Activated naive CD8-positive, alpha-beta T cell treated with anti-CD3 and anti-CD28 coated beads for 36 hours (primary cell): ENCODE measurements at regions not wholly inside any gene's neighbourhood (a gene's known extent, or its start where the extent isn't known, plus 50 kb on each side); places are given as distances from the start of the nearest gene placed in this dataset.

Experiments
- DNase-seq: peaks from one replicate; pipeline ENCODE4 v3.0.0; 2021
- H3K27ac Mint-ChIP-seq: one replicate; pipeline ENCODE4 v1.8.0; 2022; ENCODE audit warnings: mild to moderate bottlenecking, moderate library complexity, mixed read lengths
- H3K27me3 Mint-ChIP-seq: one replicate; pipeline ENCODE4 v1.8.0; 2022; ENCODE audit warnings: mild to moderate bottlenecking, mixed read lengths
- H3K36me3 Mint-ChIP-seq: one replicate; pipeline ENCODE4 v1.8.0; 2021; ENCODE audit warnings: mild to moderate bottlenecking, mixed read lengths
- H3K4me1 Mint-ChIP-seq: one replicate; pipeline ENCODE4 v1.8.0; 2021; ENCODE audit warnings: mixed read lengths
- H3K4me3 Mint-ChIP-seq: one replicate; pipeline ENCODE4 v1.8.0; 2022; ENCODE audit warnings: mild to moderate bottlenecking, moderate library complexity, mixed read lengths
- H3K9me3 Mint-ChIP-seq: one replicate; pipeline ENCODE4 v1.8.0; 2022; ENCODE audit warnings: mixed read lengths

- DNase-seq: peak; percentile 37
- no peak overlapping the region for H3K4me3 Mint-ChIP-seq
- H3K4me1 Mint-ChIP-seq: no peaks in the 10 kb centered on the region
- no peaks in the 10 kb centered on the region for H3K9me3 Mint-ChIP-seq
- H3K27ac Mint-ChIP-seq: no peak overlapping the region
- no peaks in the 10 kb centered on the region for H3K36me3 Mint-ChIP-seq
- H3K27me3 Mint-ChIP-seq: peaks cover 35% of the 10 kb centered on the region
Measured at GRCh38 chr11:122505304-122506006, 150.1 kb upstream of the UBASH3B start.

GRCh38 chr11:122494221-122494620, 161.3 kb upstream of the UBASH3B start:
- H3K36me3 Mint-ChIP-seq: no peaks in the 10 kb centered on the region
- no peaks in the 10 kb centered on the region for H3K4me1 Mint-ChIP-seq
- peaks cover 19% of the 10 kb centered on the region for H3K27me3 Mint-ChIP-seq
- no peak overlapping the region for H3K4me3 Mint-ChIP-seq
- no peak overlapping the region for H3K27ac Mint-ChIP-seq
- no peak for DNase-seq
- H3K9me3 Mint-ChIP-seq: no peaks in the 10 kb centered on the region

GRCh38 chr11:122491509-122491908, 164.0 kb upstream of the UBASH3B start:
- Mint-ChIP-seq H3K27ac (no peak overlapping the region), H3K27me3 (peaks cover 17% of the 10 kb centered on the region), H3K4me3 (no peak overlapping the region), H3K4me1 (no peaks in the 10 kb centered on the region), H3K9me3 (no peaks in the 10 kb centered on the region), H3K36me3 (no peaks in the 10 kb centered on the region)
- DNase-seq: no peak

- no peak for DNase-seq
- Mint-ChIP-seq H3K9me3 (peaks cover 2% of the 10 kb centered on the region), H3K36me3 (no peaks in the 10 kb centered on the region), H3K4me1 (no peaks in the 10 kb centered on the region), H3K27me3 (peaks cover 10% of the 10 kb centered on the region), H3K4me3 (no peak overlapping the region), H3K27ac (no peak overlapping the region)
Measured at GRCh38 chr11:122488892-122489706, 166.4 kb upstream of the UBASH3B start.

GRCh38 chr11:122487669-122488068, 167.9 kb upstream of the UBASH3B start:
- no peak for DNase-seq
- no peak overlapping the region for H3K4me3 Mint-ChIP-seq
- no peaks in the 10 kb centered on the region for H3K4me1 Mint-ChIP-seq
- peaks cover 13% of the 10 kb centered on the region for H3K27me3 Mint-ChIP-seq
- no peak overlapping the region for H3K27ac Mint-ChIP-seq
- peaks cover 14% of the 10 kb centered on the region for H3K9me3 Mint-ChIP-seq
- H3K36me3 Mint-ChIP-seq: no peaks in the 10 kb centered on the region

GRCh38 chr11:122486793-122487495, 168.6 kb upstream of the UBASH3B start:
- H3K4me1 Mint-ChIP-seq: no peaks in the 10 kb centered on the region
- no peak for DNase-seq
- peaks cover 11% of the 10 kb centered on the region for H3K27me3 Mint-ChIP-seq
- H3K36me3 Mint-ChIP-seq: no peaks in the 10 kb centered on the region
- H3K9me3 Mint-ChIP-seq: peaks cover 17% of the 10 kb centered on the region
- no peak overlapping the region for H3K27ac Mint-ChIP-seq
- no peak overlapping the region for H3K4me3 Mint-ChIP-seq

- Mint-ChIP-seq H3K4me1 (no peaks in the 10 kb centered on the region), H3K4me3 (no peak overlapping the region), H3K27me3 (peaks cover 19% of the 10 kb centered on the region), H3K9me3 (peaks cover 17% of the 10 kb centered on the region), H3K36me3 (no peaks in the 10 kb centered on the region), H3K27ac (no peak overlapping the region)
- DNase-seq: no peak
Measured at GRCh38 chr11:122478986-122479385, 176.5 kb upstream of the UBASH3B start.

GRCh38 chr11:122468965-122469364, 186.6 kb upstream of the UBASH3B start:
- Mint-ChIP-seq H3K4me1 (no peaks in the 10 kb centered on the region), H3K27me3 (peaks cover 11% of the 10 kb centered on the region), H3K9me3 (peaks cover 2% of the 10 kb centered on the region), H3K27ac (no peak overlapping the region), H3K4me3 (no peak overlapping the region), H3K36me3 (no peaks in the 10 kb centered on the region)
- no peak for DNase-seq

GRCh38 chr11:122463530-122463929, 192.0 kb upstream of the UBASH3B start:
- Mint-ChIP-seq H3K4me3 (no peak overlapping the region), H3K36me3 (no peaks in the 10 kb centered on the region), H3K27ac (no peak overlapping the region), H3K9me3 (peaks cover 17% of the 10 kb centered on the region), H3K27me3 (peaks cover 11% of the 10 kb centered on the region), H3K4me1 (no peaks in the 10 kb centered on the region)
- no peak for DNase-seq

- H3K4me1 Mint-ChIP-seq: no peaks in the 10 kb centered on the region
- no peak for DNase-seq
- no peaks in the 10 kb centered on the region for H3K36me3 Mint-ChIP-seq
- no peak overlapping the region for H3K4me3 Mint-ChIP-seq
- peaks cover 26% of the 10 kb centered on the region for H3K9me3 Mint-ChIP-seq
- H3K27ac Mint-ChIP-seq: no peak overlapping the region
- H3K27me3 Mint-ChIP-seq: peaks cover 4% of the 10 kb centered on the region
Measured at GRCh38 chr11:122459064-122459463, 196.5 kb upstream of the UBASH3B start.

- no peak for DNase-seq
- H3K4me3 Mint-ChIP-seq: no peak overlapping the region
Measured at GRCh38 chr11:122453586-122453985, 201.9 kb upstream of the UBASH3B start.

GRCh38 chr11:122451911-122452310, 203.6 kb upstream of the UBASH3B start:
- H3K4me1 Mint-ChIP-seq: no peaks in the 10 kb centered on the region
- no peak for DNase-seq
- no peak overlapping the region for H3K4me3 Mint-ChIP-seq
- no peaks in the 10 kb centered on the region for H3K36me3 Mint-ChIP-seq
- peaks cover 24% of the 10 kb centered on the region for H3K27me3 Mint-ChIP-seq
- H3K9me3 Mint-ChIP-seq: peaks cover 2% of the 10 kb centered on the region
- no peak overlapping the region for H3K27ac Mint-ChIP-seq

More at GRCh38 chr11:122453586-122453985, 201.9 kb upstream of the UBASH3B start:
- no peaks in the 10 kb centered on the region for H3K36me3 Mint-ChIP-seq
- no peaks in the 10 kb centered on the region for H3K4me1 Mint-ChIP-seq
- peaks cover 16% of the 10 kb centered on the region for H3K27me3 Mint-ChIP-seq
- H3K27ac Mint-ChIP-seq: no peak overlapping the region
- H3K9me3 Mint-ChIP-seq: peaks cover 9% of the 10 kb centered on the region

GRCh38 chr11:122441666-122442035, 213.9 kb upstream of the UBASH3B start:
- H3K27ac Mint-ChIP-seq: no peak overlapping the region
- H3K4me3 Mint-ChIP-seq: no peak overlapping the region
- no peak for DNase-seq
- no peaks in the 10 kb centered on the region for H3K36me3 Mint-ChIP-seq
- H3K4me1 Mint-ChIP-seq: no peaks in the 10 kb centered on the region
- peaks cover 11% of the 10 kb centered on the region for H3K27me3 Mint-ChIP-seq
- no peaks in the 10 kb centered on the region for H3K9me3 Mint-ChIP-seq

- Mint-ChIP-seq H3K4me3 (no peak overlapping the region), H3K27me3 (peaks cover 6% of the 10 kb centered on the region), H3K4me1 (no peaks in the 10 kb centered on the region), H3K9me3 (no peaks in the 10 kb centered on the region), H3K36me3 (no peaks in the 10 kb centered on the region), H3K27ac (no peak overlapping the region)
- no peak for DNase-seq
Measured at GRCh38 chr11:122440811-122441665, 214.5 kb upstream of the UBASH3B start.
